Heart left ventricle (tissue), 13 donors: ENCODE measurements at regions not wholly inside any gene's neighbourhood (a gene's known extent, or its start where the extent isn't known, plus 50 kb on each side); places are given as distances from the start of the nearest gene placed in this dataset.

Experiments
- CTCF ChIP-seq, 12 donors: fragments of 200-600 bp; sonication (generic) in 4 of 12; IDR thresholded peaks; one replicate each; pipeline versions ENCODE4 v1.5.0 to v1.8.0; 2018 to 2022; ENCODE audit warnings: antibody characterized with exemption in 12 of 12, mild to moderate bottlenecking in 5 of 12
- POLR2A ChIP-seq, 2 donors: fragments of 450-650 bp; IDR thresholded peaks; one replicate each; pipeline ENCODE4 v1.6.1; 2017; ENCODE audit warnings: antibody characterized with exemption in 2 of 2, mild to moderate bottlenecking in 2 of 2, moderate library complexity in 2 of 2
- donor health status: ischemic (EF 13 %, LVEDD 7.1; RV severe dilation, severe dysfunction).
- donor health status: DM: no; HTN: yes; CAD: no.
- donor health status: DM: no; HTN: no; CAD: no.
- donor health status: ischemic (EF 25% LVEDD 6.9; RV normal size, moderate dysfunction).
- donor health status: ischemic (EF 25% LVEDD 5.7; RV mildly dilated, moderate dysfunction).
- donor health status: ischemic (EF 35%, LVEDD 5.7; RV mildly dilated, moderate dysfunction).
- donor health status: nonischemic (EF 11% LVEDD 7.7; RV severe dilation, severe dysfunction).
- donor health status: DM: yes; HTN: yes; CAD: no.
- donor health status: PGD.
- donor health status: ischemic (EF 29% LVEDD 5.4; RV normal size, mild dysfunction).
- donor health status: nonischemic (EF 23%, LVEDD 6.1; RV moderate dilation, normal function).

GRCh38 chr18:73240899-73241298, 373.1 kb upstream of the NETO1 start:
- no peak for TF ChIP-seq POLR2A (IDR thresholded peaks at IDR 0.05)
- TF ChIP-seq CTCF (IDR thresholded peaks at IDR 0.05), result no peak
